AG09309 (cell line): ENCODE measurements at regions not wholly inside any gene's neighbourhood (a gene's known extent, or its start where the extent isn't known, plus 50 kb on each side); places are given as distances from the start of the nearest gene placed in this dataset.
A peak's percentile ranks its signal among the peaks of the same experiment; 100 is the strongest.

ENCODE experiments used
- DNase-seq: peaks from one replicate; pipeline ENCODE4 v3.0.0-alpha.2; 2010; ENCODE audit warnings: low read depth
- H3K4me3 ChIP-seq: 2 replicates; pipeline ENCODE4 v1.5.1; 2011; ENCODE audit warnings: mild to moderate bottlenecking, low read depth, low read length, moderate library complexity; ENCODE audit not compliant: control insufficient read depth
- TF ChIP-seq, protein P1 (sequence below): IDR thresholded peaks from 2 replicates; pipeline ENCODE4 v1.5.1; 2011; ENCODE audit warnings: mild to moderate bottlenecking, low read depth, low read length, inconsistent platforms; ENCODE audit not compliant: insufficient read depth, control insufficient read depth; ENCODE audit errors: missing control alignments

DNA sequence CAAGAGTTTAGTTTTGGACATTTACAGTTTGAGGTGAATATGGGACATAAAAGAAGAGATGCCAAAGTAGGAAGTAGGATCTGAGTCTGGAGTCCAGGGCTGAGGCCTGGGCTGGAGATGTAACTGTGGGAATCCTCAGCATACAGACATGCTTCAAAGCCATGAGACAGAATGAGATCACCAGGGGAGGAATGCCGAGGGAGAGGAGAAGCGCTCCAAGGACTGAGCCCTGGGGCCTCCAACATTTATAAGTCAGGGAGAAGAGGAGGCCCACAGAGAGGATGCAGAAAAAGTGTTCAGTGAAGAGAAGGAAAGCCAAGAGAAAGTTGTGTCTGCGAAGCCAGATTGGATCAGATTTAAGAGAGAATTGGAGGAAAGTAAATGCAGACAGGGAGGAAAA lies 277.5 kb upstream of the MYOCD start:
- no peak for DNase-seq
- TF ChIP-seq, protein P1, sequence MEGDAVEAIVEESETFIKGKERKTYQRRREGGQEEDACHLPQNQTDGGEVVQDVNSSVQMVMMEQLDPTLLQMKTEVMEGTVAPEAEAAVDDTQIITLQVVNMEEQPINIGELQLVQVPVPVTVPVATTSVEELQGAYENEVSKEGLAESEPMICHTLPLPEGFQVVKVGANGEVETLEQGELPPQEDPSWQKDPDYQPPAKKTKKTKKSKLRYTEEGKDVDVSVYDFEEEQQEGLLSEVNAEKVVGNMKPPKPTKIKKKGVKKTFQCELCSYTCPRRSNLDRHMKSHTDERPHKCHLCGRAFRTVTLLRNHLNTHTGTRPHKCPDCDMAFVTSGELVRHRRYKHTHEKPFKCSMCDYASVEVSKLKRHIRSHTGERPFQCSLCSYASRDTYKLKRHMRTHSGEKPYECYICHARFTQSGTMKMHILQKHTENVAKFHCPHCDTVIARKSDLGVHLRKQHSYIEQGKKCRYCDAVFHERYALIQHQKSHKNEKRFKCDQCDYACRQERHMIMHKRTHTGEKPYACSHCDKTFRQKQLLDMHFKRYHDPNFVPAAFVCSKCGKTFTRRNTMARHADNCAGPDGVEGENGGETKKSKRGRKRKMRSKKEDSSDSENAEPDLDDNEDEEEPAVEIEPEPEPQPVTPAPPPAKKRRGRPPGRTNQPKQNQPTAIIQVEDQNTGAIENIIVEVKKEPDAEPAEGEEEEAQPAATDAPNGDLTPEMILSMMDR, result no peak
- H3K4me3 ChIP-seq, result no peak overlapping the region

DNA sequence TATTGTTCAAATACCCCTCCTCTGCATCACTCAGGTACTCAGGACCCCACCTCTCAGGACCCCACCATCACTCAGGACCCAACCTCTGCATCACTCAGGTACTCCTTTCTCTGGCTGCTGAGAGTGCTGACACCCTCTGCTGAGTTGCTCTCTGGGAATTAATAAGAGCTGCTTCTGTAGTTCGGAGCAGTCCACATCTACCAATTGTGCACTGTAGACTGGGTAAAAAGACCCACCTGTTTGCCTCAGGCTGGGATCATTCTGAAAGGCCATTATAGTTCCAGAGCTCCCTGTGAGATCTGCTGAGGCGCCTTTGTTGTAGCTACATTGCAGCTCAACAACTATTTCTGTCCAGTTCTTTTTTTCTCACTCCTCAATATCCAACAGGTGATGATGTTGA lies 276.3 kb upstream of the MYOCD start:
- TF ChIP-seq, protein P1, result no peak
- no peak overlapping the region for H3K4me3 ChIP-seq

GRCh38 chr17:12390631-12391030 lies 275.1 kb upstream of the MYOCD start:
- no peak overlapping the region for H3K4me3 ChIP-seq
- DNase-seq, result no peak
- TF ChIP-seq, protein P1, result no peak

More for the DNA sequence above, 276.3 kb upstream of the MYOCD start:
- DNase-seq, result no peak

DNA sequence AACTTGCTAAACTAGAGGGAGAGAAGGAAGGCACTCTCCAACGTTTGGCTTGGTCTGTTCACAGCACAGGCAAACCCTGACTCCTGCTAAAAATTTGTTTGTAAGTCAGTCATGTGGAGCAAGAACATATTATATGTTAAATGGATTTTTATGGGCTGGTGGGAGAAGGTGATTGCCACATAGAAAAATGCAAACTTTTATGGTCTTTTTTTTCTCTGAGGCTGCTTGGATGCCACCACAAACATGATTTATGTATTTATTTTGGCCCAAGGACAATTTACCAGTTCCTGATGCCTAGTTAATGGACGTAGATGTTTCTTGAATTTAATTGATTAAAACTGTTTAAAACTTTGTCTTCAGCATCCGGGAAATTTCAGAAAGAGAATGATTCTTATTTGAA lies 274.2 kb upstream of the MYOCD start:
- DNase-seq, result no peak
- TF ChIP-seq, protein P1, result no peak
- no peak overlapping the region for H3K4me3 ChIP-seq

DNA sequence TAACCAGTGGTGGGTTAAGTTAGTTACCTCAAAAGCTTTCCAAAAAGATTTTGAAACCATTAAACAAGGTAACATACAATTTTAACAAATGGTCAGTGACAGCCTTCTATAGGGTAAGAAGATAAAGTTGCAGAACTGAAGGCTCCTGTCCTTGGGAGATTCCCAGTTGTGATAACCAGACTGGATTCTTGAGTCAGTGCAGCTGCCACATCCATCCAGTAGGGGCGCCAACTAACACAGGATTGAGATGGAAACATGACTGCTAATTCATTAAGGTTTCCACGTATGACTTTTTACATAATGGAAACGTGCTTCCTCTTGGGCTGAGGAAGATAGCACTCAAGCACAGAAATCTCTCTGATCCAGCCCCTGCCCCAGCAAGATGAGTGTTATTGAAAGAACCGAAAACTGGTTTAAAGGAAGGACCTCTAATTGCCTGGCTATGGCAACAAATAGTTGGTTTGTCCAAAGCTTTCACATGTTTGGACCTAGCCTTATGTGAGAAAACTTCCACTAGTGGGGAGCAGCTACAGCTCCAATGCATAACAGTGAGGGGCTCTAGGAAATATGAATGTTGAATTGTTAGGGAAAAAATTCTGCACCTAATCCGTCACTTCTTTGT lies 269.8 kb upstream of the MYOCD start:
- no peak overlapping the region for H3K4me3 ChIP-seq
- no peak for DNase-seq
- TF ChIP-seq, protein P1, result peak; percentile 62

DNA sequence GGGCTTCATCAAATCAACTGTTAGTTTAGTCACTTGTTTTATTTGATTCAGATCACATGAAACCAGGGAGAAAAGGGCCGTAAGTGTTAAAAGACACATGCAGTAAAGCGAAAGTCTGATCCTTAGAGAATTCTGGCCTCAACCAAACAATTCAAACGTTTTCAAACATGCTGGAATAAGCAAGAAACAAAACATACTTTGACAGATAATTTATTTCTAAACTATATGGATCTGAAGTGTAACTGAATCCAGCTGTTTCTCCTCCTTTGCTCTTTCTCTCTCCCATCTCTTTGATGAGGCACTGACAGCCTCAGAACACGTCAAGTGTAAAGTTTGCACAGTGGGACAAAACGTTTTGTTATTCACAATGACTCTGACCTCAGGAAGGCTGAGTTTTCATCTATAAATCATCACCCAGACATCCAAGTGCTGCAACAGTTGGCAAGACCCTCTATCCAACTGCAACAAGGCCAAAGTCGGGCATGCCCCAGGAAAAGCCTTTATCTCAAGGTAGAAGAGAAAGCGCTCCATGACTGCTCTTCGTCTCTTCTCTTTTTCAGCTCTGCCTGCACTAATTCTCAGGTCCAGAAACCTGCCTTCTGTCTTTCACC lies 267.1 kb upstream of the MYOCD start:
- TF ChIP-seq, protein P1, result no peak
- no peak overlapping the region for H3K4me3 ChIP-seq

More for the DNA sequence above, 267.1 kb upstream of the MYOCD start:
- no peak for DNase-seq
